ENCODE measurements at regions not wholly inside any gene's neighbourhood (a gene's known extent, or its start where the extent isn't known, plus 50 kb on each side); places are given as distances from the start of the nearest gene placed in this dataset.

DNA sequence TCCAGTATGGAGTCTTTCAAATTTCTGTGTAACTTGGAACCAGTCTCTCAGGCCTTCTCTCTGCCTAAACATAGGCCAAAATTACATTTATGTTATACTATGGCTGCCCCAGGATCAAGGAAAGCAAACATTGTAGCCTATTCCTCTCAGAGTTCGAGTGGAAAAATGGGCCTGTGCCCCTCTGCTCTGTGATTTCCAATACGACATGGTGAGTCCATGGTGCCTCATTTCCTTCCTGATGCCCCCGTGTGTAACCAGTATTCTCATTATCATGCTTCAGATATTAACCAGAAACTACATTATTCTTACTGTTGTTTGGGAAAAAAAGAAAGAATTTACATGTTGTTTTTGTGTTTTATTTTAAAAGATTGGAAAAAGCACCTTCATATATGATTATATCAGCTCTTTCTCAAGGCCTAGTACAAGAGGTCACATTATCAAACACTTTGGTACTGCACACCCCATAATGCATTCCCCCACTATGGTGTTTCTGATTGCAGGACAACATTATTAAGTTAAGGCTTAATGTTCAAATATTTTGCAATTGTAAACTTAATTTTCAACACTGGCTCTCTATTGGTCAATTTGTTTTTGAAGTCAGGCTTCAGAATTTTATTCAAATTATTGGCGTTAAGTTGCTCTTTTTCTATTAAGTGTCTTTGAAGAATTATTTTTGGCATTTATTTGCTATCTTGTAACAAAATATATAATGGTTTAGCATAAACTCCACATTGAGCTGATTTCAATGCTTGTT, 151.8 kb upstream of the SLC27A6 start:
- TF ChIP-seq POLR2A (IDR thresholded peaks at IDR 0.05) (no peak), CTCF (IDR thresholded peaks at IDR 0.05) (no peak), EP300 (IDR thresholded peaks at IDR 0.05) (no peak)
